WTC11 (cell line): ENCODE measurements at regions not wholly inside any gene's neighbourhood (a gene's known extent, or its start where the extent isn't known, plus 50 kb on each side); places are given as distances from the start of the nearest gene placed in this dataset.

Source experiments
- ATAC-seq: fragments of 200-7000 bp; cut with Tn5 transposase; 2 replicates; pipeline ENCODE4 v1.10.0; 2021; ENCODE audit warnings: mild to moderate bottlenecking, moderate library complexity
- CTCF ChIA-PET: fragments of 300-600 bp; sonication (Branson Sonifier 250); formaldehyde crosslinking; loops from one replicate; lab custom pipeline; 2021; ENCODE audit warnings: antibody characterized with exemption; lab: Charles Lee
- POLR2A ChIA-PET: fragments of 350-600 bp; sonication (Branson Sonifier 250); formaldehyde crosslinking; loops from one replicate; lab custom pipeline; 2021; ENCODE audit warnings: antibody characterized with exemption; lab: Charles Lee
- DNase-seq: peaks from one replicate; pipeline ENCODE4 v3.0.0; 2021; ENCODE audit warnings: low spot score
- H3K27ac Mint-ChIP-seq: 2 replicates; pipeline ENCODE4 v1.8.0; 2021; ENCODE audit warnings: mixed read lengths
- H3K27me3 Mint-ChIP-seq: 2 replicates; pipeline ENCODE4 v1.8.0; 2021; ENCODE audit warnings: low read depth, mild to moderate bottlenecking, moderate library complexity, mixed read lengths
- H3K36me3 Mint-ChIP-seq: 2 replicates; pipeline ENCODE4 v1.8.0; 2021; ENCODE audit warnings: mixed read lengths
- H3K4me1 Mint-ChIP-seq: 2 replicates; pipeline ENCODE4 v1.8.0; 2022; ENCODE audit warnings: mixed read lengths
- H3K4me3 Mint-ChIP-seq: 2 replicates; pipeline ENCODE4 v1.8.0; 2021; ENCODE audit warnings: mild to moderate bottlenecking, moderate library complexity, mixed read lengths
- H3K9me3 Mint-ChIP-seq: 2 replicates; pipeline ENCODE4 v1.8.0; 2021; ENCODE audit warnings: mixed read lengths
- E2F1 ChIP-seq: sonication (generic); formaldehyde crosslinking; IDR thresholded peaks from 2 replicates; pipeline ENCODE4 v1.8.0; 2022; ENCODE audit warnings: mild to moderate bottlenecking, missing genetic modification reagents
- E2F4 ChIP-seq: sonication (generic); formaldehyde crosslinking; IDR thresholded peaks from 2 replicates; pipeline ENCODE4 v1.8.1; 2022; ENCODE audit warnings: low read depth, mild to moderate bottlenecking, moderate library complexity, missing genetic modification reagents, borderline replicate concordance
- ELF4 ChIP-seq: sonication (generic); formaldehyde crosslinking; IDR thresholded peaks from 2 replicates; pipeline ENCODE4 v1.8.1; 2022; ENCODE audit warnings: low read depth, mild to moderate bottlenecking, moderate library complexity, missing genetic modification reagents
- FOXJ3 ChIP-seq: sonication (generic); formaldehyde crosslinking; IDR thresholded peaks from 2 replicates; pipeline ENCODE4 v1.9.0; 2021; ENCODE audit warnings: missing genetic modification reagents, mild to moderate bottlenecking, borderline replicate concordance
- FOXK1 ChIP-seq: sonication (generic); formaldehyde crosslinking; IDR thresholded peaks from 2 replicates; pipeline ENCODE4 v1.8.0; 2022; ENCODE audit warnings: mild to moderate bottlenecking, moderate library complexity, missing genetic modification reagents
- FOXP1 ChIP-seq: sonication (generic); formaldehyde crosslinking; IDR thresholded peaks from 2 replicates; pipeline ENCODE4 v1.8.0; 2022; ENCODE audit warnings: missing genetic modification reagents, mild to moderate bottlenecking, moderate library complexity, borderline replicate concordance
- GABPB1 ChIP-seq: sonication (generic); formaldehyde crosslinking; IDR thresholded peaks from 2 replicates; pipeline ENCODE4 v1.8.1; 2023; ENCODE audit warnings: mild to moderate bottlenecking, missing genetic modification reagents
- GRHL2 ChIP-seq: fragments of 250-450 bp; sonication (Bioruptor Pico); IDR thresholded peaks from 2 replicates; pipeline ENCODE4 v1.8.0; 2022; ENCODE audit warnings: mild to moderate bottlenecking, moderate library complexity; ENCODE audit not compliant: insufficient replicate concordance, severe bottlenecking
- IRF2 ChIP-seq: sonication (generic); formaldehyde crosslinking; IDR thresholded peaks from 2 replicates; pipeline ENCODE4 v1.8.0; 2022; ENCODE audit warnings: low read depth, missing genetic modification reagents, borderline replicate concordance
- NR1H2 ChIP-seq: sonication (generic); formaldehyde crosslinking; IDR thresholded peaks from 2 replicates; pipeline ENCODE4 v1.9.0; 2021; ENCODE audit warnings: mild to moderate bottlenecking, moderate library complexity, missing genetic modification reagents
- NR2C2 ChIP-seq: sonication (generic); formaldehyde crosslinking; IDR thresholded peaks from 2 replicates; pipeline ENCODE4 v1.8.0; 2022; ENCODE audit warnings: mild to moderate bottlenecking, missing genetic modification reagents
- ZBTB21 ChIP-seq: sonication (generic); formaldehyde crosslinking; IDR thresholded peaks from 2 replicates; pipeline ENCODE4 v1.8.1; 2023; ENCODE audit warnings: mild to moderate bottlenecking, missing genetic modification reagents, borderline replicate concordance
- ZNF121 ChIP-seq: sonication (generic); formaldehyde crosslinking; IDR thresholded peaks from 2 replicates; pipeline ENCODE4 v1.8.0; 2023; ENCODE audit warnings: missing genetic modification reagents
- ZNF416 ChIP-seq: fragments of 250-450 bp; sonication (Bioruptor Pico); IDR thresholded peaks from 2 replicates; pipeline ENCODE4 v1.9.0; 2021; ENCODE audit warnings: mild to moderate bottlenecking, inconsistent platforms
- TF ChIP-seq, protein P1 (sequence below): sonication (generic); formaldehyde crosslinking; IDR thresholded peaks from 2 replicates; pipeline ENCODE4 v1.8.1; 2023; ENCODE audit warnings: mild to moderate bottlenecking, missing genetic modification reagents
- TF ChIP-seq, protein P2 (sequence below): sonication (generic); formaldehyde crosslinking; IDR thresholded peaks from 2 replicates; pipeline ENCODE4 v1.8.1; 2022; ENCODE audit warnings: low read depth, missing genetic modification reagents, borderline replicate concordance
- TF ChIP-seq, protein P3 (sequence below): sonication (generic); formaldehyde crosslinking; IDR thresholded peaks from 2 replicates; pipeline ENCODE4 v1.8.0; 2022; ENCODE audit warnings: mild to moderate bottlenecking, missing genetic modification reagents
- TF ChIP-seq, protein P4 (sequence below): sonication (generic); formaldehyde crosslinking; IDR thresholded peaks from 2 replicates; pipeline ENCODE4 v1.8.0; 2022; ENCODE audit warnings: missing genetic modification reagents

DNA sequence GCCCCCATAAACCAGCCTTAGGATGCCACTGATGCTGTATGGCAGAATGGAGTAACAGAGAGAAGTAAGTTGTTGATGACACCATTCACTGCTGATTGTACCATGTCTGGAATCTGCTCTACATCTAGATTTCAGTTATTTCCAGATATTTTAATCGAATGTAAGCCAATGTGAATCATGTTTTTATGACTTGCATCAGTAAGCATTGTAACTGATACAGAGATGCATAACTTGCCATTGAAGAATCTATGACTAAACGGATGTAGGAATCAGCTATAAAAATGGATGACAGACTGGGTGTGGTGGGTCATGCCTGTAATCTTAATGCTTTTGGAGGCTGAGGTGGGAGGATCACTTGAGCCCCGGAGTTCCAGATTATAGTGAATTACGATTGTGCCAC, 161.0 kb upstream of the GATB start:
- CTCF ChIA-PET: no interaction called here
- ATAC-seq: no peak
- no peak overlapping the region for H3K27ac Mint-ChIP-seq

More for the DNA sequence above, 161.0 kb upstream of the GATB start:
- TF ChIP-seq, protein P1, sequence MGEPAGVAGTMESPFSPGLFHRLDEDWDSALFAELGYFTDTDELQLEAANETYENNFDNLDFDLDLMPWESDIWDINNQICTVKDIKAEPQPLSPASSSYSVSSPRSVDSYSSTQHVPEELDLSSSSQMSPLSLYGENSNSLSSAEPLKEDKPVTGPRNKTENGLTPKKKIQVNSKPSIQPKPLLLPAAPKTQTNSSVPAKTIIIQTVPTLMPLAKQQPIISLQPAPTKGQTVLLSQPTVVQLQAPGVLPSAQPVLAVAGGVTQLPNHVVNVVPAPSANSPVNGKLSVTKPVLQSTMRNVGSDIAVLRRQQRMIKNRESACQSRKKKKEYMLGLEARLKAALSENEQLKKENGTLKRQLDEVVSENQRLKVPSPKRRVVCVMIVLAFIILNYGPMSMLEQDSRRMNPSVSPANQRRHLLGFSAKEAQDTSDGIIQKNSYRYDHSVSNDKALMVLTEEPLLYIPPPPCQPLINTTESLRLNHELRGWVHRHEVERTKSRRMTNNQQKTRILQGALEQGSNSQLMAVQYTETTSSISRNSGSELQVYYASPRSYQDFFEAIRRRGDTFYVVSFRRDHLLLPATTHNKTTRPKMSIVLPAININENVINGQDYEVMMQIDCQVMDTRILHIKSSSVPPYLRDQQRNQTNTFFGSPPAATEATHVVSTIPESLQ (CRISPR knock-in tag): no peak
- no peak for TF ChIP-seq E2F4 (CRISPR knock-in tag)
- TF ChIP-seq ZBTB21 (CRISPR knock-in tag): no peak
- TF ChIP-seq GABPB1: no peak
- TF ChIP-seq FOXP1 (CRISPR knock-in tag): no peak
- TF ChIP-seq, protein P2, sequence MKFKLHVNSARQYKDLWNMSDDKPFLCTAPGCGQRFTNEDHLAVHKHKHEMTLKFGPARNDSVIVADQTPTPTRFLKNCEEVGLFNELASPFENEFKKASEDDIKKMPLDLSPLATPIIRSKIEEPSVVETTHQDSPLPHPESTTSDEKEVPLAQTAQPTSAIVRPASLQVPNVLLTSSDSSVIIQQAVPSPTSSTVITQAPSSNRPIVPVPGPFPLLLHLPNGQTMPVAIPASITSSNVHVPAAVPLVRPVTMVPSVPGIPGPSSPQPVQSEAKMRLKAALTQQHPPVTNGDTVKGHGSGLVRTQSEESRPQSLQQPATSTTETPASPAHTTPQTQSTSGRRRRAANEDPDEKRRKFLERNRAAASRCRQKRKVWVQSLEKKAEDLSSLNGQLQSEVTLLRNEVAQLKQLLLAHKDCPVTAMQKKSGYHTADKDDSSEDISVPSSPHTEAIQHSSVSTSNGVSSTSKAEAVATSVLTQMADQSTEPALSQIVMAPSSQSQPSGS (CRISPR knock-in tag): no peak
- TF ChIP-seq ELF4: no peak
- TF ChIP-seq FOXJ3 (CRISPR knock-in tag): no peak
- TF ChIP-seq E2F1 (CRISPR knock-in tag): no peak
- no peak for TF ChIP-seq FOXK1 (CRISPR knock-in tag)
- no peak for TF ChIP-seq NR2C2
- TF ChIP-seq IRF2 (CRISPR knock-in tag): no peak
- no peak for TF ChIP-seq ZNF121 (CRISPR knock-in tag)
- TF ChIP-seq, protein P3, sequence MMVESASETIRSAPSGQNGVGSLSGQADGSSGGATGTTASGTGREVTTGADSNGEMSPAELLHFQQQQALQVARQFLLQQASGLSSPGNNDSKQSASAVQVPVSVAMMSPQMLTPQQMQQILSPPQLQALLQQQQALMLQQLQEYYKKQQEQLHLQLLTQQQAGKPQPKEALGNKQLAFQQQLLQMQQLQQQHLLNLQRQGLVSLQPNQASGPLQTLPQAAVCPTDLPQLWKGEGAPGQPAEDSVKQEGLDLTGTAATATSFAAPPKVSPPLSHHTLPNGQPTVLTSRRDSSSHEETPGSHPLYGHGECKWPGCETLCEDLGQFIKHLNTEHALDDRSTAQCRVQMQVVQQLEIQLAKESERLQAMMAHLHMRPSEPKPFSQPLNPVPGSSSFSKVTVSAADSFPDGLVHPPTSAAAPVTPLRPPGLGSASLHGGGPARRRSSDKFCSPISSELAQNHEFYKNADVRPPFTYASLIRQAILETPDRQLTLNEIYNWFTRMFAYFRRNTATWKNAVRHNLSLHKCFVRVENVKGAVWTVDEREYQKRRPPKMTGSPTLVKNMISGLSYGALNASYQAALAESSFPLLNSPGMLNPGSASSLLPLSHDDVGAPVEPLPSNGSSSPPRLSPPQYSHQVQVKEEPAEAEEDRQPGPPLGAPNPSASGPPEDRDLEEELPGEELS (CRISPR knock-in tag): no peak
- TF ChIP-seq ZNF416 (CRISPR knock-in tag): no peak
- TF ChIP-seq NR1H2 (CRISPR knock-in tag): no peak
- no peak for TF ChIP-seq GRHL2 (CRISPR knock-in tag)
- TF ChIP-seq, protein P4, sequence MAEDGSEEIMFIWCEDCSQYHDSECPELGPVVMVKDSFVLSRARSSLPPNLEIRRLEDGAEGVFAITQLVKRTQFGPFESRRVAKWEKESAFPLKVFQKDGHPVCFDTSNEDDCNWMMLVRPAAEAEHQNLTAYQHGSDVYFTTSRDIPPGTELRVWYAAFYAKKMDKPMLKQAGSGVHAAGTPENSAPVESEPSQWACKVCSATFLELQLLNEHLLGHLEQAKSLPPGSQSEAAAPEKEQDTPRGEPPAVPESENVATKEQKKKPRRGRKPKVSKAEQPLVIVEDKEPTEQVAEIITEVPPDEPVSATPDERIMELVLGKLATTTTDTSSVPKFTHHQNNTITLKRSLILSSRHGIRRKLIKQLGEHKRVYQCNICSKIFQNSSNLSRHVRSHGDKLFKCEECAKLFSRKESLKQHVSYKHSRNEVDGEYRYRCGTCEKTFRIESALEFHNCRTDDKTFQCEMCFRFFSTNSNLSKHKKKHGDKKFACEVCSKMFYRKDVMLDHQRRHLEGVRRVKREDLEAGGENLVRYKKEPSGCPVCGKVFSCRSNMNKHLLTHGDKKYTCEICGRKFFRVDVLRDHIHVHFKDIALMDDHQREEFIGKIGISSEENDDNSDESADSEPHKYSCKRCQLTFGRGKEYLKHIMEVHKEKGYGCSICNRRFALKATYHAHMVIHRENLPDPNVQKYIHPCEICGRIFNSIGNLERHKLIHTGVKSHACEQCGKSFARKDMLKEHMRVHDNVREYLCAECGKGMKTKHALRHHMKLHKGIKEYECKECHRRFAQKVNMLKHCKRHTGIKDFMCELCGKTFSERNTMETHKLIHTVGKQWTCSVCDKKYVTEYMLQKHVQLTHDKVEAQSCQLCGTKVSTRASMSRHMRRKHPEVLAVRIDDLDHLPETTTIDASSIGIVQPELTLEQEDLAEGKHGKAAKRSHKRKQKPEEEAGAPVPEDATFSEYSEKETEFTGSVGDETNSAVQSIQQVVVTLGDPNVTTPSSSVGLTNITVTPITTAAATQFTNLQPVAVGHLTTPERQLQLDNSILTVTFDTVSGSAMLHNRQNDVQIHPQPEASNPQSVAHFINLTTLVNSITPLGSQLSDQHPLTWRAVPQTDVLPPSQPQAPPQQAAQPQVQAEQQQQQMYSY: no peak
- TF ChIP-seq, all 79 proteins: peak for 0
- peaks cover 20% of the 10 kb centered on the region for H3K9me3 Mint-ChIP-seq
- DNase-seq: no peak
- H3K4me1 Mint-ChIP-seq: peaks cover 11% of the 10 kb centered on the region
- H3K27me3 Mint-ChIP-seq: no peaks in the 10 kb centered on the region
- H3K4me3 Mint-ChIP-seq: no peak overlapping the region
- no peaks in the 10 kb centered on the region for H3K36me3 Mint-ChIP-seq
- POLR2A ChIA-PET: interaction anchor here (0.6 kb wide), 1 partner anchor 858 kb away, joined by 5 read pairs; no protein-coding TSS in a partner anchor
